Activated naive CD4-positive, alpha-beta T cell treated with anti-CD3 and anti-CD28 coated beads, Interleukin-2, amount 10 ng/mL, durations not matched to agents 7 days and 5 days (primary cell): ENCODE measurements at regions not wholly inside any gene's neighbourhood (a gene's known extent, or its start where the extent isn't known, plus 50 kb on each side); places are given as distances from the start of the nearest gene placed in this dataset.
"Not testable (repeated sequence)": the region's sequence is repeated elsewhere in the genome, so short reads cannot be mapped to it uniquely, and the experiment has no call there.

Source experiments
- CTCF ChIA-PET: fragments of 350-600 bp; sonication (Branson Sonifier 250); formaldehyde crosslinking; loops from one replicate; lab custom pipeline; 2021; ENCODE audit warnings: antibody characterized with exemption; lab: Charles Lee
- DNase-seq: peaks from one replicate; pipeline ENCODE4 v3.0.0-alpha.2; 2020
- H3K27ac Mint-ChIP-seq: one replicate; pipeline ENCODE4 v1.8.0; 2021; ENCODE audit warnings: mild to moderate bottlenecking, moderate library complexity, mixed read lengths
- H3K27me3 Mint-ChIP-seq: one replicate; pipeline ENCODE4 v1.8.0; 2021; ENCODE audit warnings: mild to moderate bottlenecking, mixed read lengths
- H3K36me3 Mint-ChIP-seq: one replicate; pipeline ENCODE4 v1.8.0; 2021; ENCODE audit warnings: mixed read lengths
- H3K4me1 Mint-ChIP-seq: one replicate; pipeline ENCODE4 v1.8.0; 2021; ENCODE audit warnings: mixed read lengths
- H3K4me3 Mint-ChIP-seq: one replicate; pipeline ENCODE4 v1.8.0; 2021; ENCODE audit warnings: mild to moderate bottlenecking, moderate library complexity, mixed read lengths
- H3K9me3 Mint-ChIP-seq: one replicate; pipeline ENCODE4 v1.8.0; 2021; ENCODE audit warnings: mixed read lengths

- Mint-ChIP-seq H3K27ac (no peak overlapping the region), H3K9me3 (peaks cover 2% of the 10 kb centered on the region), H3K4me1 (peaks cover 4% of the 10 kb centered on the region), H3K27me3 (peaks cover 17% of the 10 kb centered on the region), H3K4me3 (no peak overlapping the region), H3K36me3 (no peaks in the 10 kb centered on the region)
- CTCF ChIA-PET = no interaction called here
- DNase-seq = no peak
Measured at GRCh38 chr12:124678421-124678893, 111.0 kb upstream of the NCOR2 start.

DNA sequence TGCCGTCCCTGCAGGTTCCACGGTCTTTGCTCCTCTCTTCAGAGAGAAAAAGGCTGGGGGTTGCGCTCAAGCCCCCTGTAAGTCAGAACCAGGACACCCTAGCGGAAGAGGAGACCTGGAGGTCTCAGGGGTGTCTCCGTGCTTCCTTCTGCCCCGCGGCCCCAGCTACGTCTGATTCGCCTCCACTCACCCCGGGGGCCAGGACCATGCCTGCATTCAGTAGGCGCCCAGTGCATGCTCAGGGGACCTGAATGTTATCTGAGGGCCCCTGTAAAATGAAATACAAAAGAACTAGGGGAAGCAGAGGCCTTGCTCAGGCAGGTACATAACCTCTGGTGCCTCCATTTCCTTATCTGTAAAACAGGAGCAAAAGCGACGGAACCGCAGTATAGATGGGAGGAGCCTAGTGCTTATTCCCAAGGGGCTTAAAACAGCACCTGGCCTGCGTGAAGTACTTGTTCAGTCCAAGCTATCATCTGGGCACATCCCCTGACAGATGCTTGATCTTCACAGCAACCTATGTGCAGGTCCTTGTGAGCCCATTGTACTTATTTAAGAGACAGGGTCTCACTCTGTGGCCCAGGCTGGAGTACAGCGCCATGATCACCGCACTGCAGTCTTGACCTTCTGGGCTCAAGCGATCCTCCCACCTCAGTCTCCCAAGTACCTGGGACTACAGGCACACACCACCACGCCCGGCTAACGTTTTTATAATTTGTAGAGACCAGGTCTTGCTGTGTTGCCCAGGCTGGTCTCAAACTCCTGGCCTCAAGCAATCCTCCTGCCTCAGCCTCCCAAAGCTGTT is 110.3 kb upstream of the NCOR2 start:
- H3K9me3 Mint-ChIP-seq = peaks cover 2% of the 10 kb centered on the region
- H3K36me3 Mint-ChIP-seq = no peaks in the 10 kb centered on the region
- H3K4me3 Mint-ChIP-seq = no peak overlapping the region
- H3K27me3 Mint-ChIP-seq = peaks cover 15% of the 10 kb centered on the region
- CTCF ChIA-PET = no interaction called here
- no peak for DNase-seq
- peaks cover 4% of the 10 kb centered on the region for H3K4me1 Mint-ChIP-seq
- no peak overlapping the region for H3K27ac Mint-ChIP-seq

GRCh38 chr12:124676714-124677462 is 109.5 kb upstream of the NCOR2 start:
- no peak overlapping the region for H3K27ac Mint-ChIP-seq
- H3K4me3 Mint-ChIP-seq = no peak overlapping the region
- peaks cover 12% of the 10 kb centered on the region for H3K27me3 Mint-ChIP-seq
- peaks cover 4% of the 10 kb centered on the region for H3K4me1 Mint-ChIP-seq
- no peak for DNase-seq
- CTCF ChIA-PET = no interaction called here
- H3K9me3 Mint-ChIP-seq = peaks cover 2% of the 10 kb centered on the region
- no peaks in the 10 kb centered on the region for H3K36me3 Mint-ChIP-seq

DNA sequence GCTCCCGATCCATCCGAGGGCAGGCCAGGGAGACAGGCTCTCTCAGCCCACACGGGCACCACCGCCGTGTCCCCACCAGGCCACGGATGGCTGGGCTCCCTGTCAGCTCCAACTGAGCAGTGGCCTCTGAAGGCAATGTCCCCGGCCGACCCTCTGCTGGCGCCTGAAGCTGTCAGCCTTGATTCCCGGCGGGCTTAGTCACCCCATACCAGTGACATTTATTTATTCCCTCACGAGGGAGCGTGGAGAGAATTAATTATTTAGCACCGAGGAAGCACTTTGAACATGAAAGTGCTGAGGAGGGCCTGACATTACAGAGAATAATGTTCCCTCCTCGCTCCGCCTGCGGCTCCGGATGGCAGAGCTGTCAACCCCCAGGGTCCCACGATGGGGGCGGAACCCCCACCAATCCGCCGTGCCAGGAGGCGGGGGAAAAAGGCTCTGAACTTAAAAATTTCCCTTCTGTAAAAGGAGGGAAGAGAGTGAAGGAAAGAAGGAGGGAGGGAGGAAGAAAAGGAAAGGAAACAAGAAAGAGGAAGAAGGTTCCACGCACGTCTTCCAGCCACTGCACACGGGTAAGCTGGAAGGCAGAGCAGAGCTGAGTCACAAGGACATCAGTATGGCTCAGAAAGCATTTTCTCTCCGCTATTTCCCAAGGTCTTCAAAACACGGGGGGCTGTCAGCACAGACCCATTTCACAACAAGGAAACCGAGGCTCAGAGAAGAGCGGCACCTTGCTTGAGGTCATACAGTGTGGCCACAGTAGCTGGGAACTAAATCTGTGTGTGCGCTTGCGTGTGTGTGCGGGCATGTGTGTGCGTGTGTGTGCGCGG is 108.7 kb upstream of the NCOR2 start:
- CTCF ChIA-PET = no interaction called here
- Mint-ChIP-seq H3K4me1 (no peaks in the 10 kb centered on the region), H3K27ac (no peak overlapping the region), H3K4me3 (no peak overlapping the region), H3K27me3 (peaks cover 12% of the 10 kb centered on the region), H3K36me3 (no peaks in the 10 kb centered on the region), H3K9me3 (peaks cover 2% of the 10 kb centered on the region)
- DNase-seq = no peak

GRCh38 chr12:124674937-124675336 is 107.5 kb upstream of the NCOR2 start:
- H3K27ac Mint-ChIP-seq = no peak overlapping the region
- no peaks in the 10 kb centered on the region for H3K4me1 Mint-ChIP-seq
- H3K27me3 Mint-ChIP-seq = peaks cover 7% of the 10 kb centered on the region
- H3K9me3 Mint-ChIP-seq = peaks cover 2% of the 10 kb centered on the region
- DNase-seq = no peak
- no peak overlapping the region for H3K4me3 Mint-ChIP-seq
- no peaks in the 10 kb centered on the region for H3K36me3 Mint-ChIP-seq
- CTCF ChIA-PET = no interaction called here

- Mint-ChIP-seq H3K27me3 (peaks cover 4% of the 10 kb centered on the region), H3K4me1 (no peaks in the 10 kb centered on the region), H3K36me3 (no peaks in the 10 kb centered on the region), H3K27ac (no peak overlapping the region), H3K9me3 (peaks cover 2% of the 10 kb centered on the region), H3K4me3 (no peak overlapping the region)
- no peak for DNase-seq
- CTCF ChIA-PET = no interaction called here
Measured at GRCh38 chr12:124673801-124674617, 106.6 kb upstream of the NCOR2 start.

DNA sequence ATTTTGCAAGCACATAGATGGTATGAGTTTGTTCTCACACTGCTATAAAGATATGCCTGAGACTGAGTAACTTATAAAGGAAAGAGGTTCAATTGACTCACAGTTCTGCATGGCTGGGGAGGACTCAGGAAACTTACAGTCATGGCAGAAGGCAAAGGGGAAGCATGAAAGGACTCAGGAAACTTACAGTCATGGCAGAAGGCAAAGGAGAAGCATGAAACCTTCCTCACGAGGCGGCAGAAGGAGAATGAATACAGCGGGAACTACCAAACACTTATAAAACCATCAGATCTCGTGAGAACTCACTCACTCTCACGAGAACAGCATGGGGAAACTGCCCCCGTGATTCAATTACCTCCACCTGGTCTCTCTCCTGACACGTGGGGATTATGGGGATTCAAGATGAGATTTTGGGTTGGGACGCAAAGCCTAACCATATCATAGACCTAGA is 101.9 kb upstream of the NCOR2 start:
- H3K36me3 Mint-ChIP-seq, H3K9me3 Mint-ChIP-seq, H3K27ac Mint-ChIP-seq, H3K4me3 Mint-ChIP-seq, DNase-seq, CTCF ChIA-PET, H3K4me1 Mint-ChIP-seq: not testable (repeated sequence)
- H3K27me3 Mint-ChIP-seq = peaks cover 11% of the 10 kb centered on the region

GRCh38 chr12:124668602-124669001 is 101.2 kb upstream of the NCOR2 start:
- DNase-seq = no peak
- H3K36me3 Mint-ChIP-seq = no peaks in the 10 kb centered on the region
- no peak overlapping the region for H3K4me3 Mint-ChIP-seq

GRCh38 chr12:124667506-124668326 is 100.3 kb upstream of the NCOR2 start:
- H3K4me1 Mint-ChIP-seq = no peaks in the 10 kb centered on the region
- CTCF ChIA-PET = no interaction called here
- no peak overlapping the region for H3K4me3 Mint-ChIP-seq
- H3K36me3 Mint-ChIP-seq = no peaks in the 10 kb centered on the region
- peaks cover 5% of the 10 kb centered on the region for H3K9me3 Mint-ChIP-seq
- H3K27ac Mint-ChIP-seq = no peak overlapping the region
- H3K27me3 Mint-ChIP-seq = peaks cover 16% of the 10 kb centered on the region
- DNase-seq = no peak

More at GRCh38 chr12:124668602-124669001, 101.2 kb upstream of the NCOR2 start:
- peaks cover 11% of the 10 kb centered on the region for H3K27me3 Mint-ChIP-seq
- no peak overlapping the region for H3K27ac Mint-ChIP-seq
- no peaks in the 10 kb centered on the region for H3K4me1 Mint-ChIP-seq
- H3K9me3 Mint-ChIP-seq = peaks cover 3% of the 10 kb centered on the region
- CTCF ChIA-PET = no interaction called here

DNA sequence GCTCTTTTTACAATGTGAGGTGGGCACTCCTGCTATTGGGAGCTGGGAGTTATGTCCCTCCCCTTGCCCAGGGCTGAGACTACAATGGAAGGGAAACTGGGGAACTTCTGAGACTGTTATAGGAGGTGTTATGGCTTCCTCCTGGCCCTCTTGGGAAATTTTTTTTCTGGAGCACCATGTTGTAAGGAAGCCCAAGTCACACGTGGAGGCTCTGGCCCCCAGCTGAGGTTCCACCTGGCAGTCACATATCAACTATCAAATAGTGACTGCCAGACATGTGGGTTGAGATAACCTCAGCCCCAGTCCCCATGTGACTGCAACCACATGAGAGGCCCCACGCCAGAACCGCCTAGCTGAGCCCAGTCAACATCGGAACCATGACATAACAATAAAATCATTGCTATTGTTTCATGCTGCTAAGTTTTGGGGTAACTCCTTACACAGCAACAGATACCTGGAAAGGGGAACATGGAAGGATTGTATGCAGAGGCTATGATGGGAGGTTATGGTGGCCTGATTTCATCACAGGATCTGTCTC is 99.4 kb upstream of the NCOR2 start:
- Mint-ChIP-seq H3K36me3 (no peaks in the 10 kb centered on the region), H3K4me3 (no peak overlapping the region), H3K27ac (no peak overlapping the region), H3K27me3 (peaks cover 16% of the 10 kb centered on the region), H3K4me1 (no peaks in the 10 kb centered on the region), H3K9me3 (peaks cover 5% of the 10 kb centered on the region)
- CTCF ChIA-PET = no interaction called here
- no peak for DNase-seq

- no peaks in the 10 kb centered on the region for H3K36me3 Mint-ChIP-seq
- H3K4me3 Mint-ChIP-seq = no peak overlapping the region
Measured at GRCh38 chr12:124665511-124665910, 98.1 kb upstream of the NCOR2 start.

DNA sequence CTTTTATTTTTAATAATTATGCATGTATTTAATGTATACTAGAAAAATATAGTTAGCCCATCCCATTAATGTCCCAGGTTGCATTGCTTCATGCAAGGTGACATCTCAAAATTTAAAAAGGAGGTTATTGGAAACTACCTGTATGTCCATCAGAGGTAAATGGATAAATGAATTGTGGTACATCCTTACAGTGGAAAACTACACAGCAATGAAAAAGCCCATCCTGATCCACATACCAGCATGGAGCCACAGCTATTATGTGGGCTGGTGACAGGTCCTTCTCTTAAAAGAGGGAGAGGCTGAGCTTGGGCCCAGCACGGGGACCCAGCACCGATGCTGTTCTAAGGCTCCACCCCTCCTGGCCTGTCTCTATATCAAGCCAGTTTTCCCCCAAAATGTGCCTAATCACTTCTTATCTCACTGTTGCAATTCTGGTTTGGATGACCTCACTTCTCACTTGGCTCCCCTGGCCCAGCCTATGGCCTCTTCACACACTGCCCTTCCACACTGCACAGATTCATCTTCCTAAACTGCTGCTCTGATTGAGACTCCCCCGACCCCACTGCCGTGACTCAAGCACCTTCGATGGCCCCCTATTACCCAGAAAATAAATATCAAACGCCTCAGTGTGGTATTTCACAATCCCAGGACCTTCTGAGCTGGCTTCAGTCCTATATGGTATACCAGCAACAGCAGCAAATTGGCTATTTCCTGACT is 97.1 kb upstream of the NCOR2 start:
- peaks cover 5% of the 10 kb centered on the region for H3K9me3 Mint-ChIP-seq
- H3K27ac Mint-ChIP-seq = no peak overlapping the region
- no peak for DNase-seq
- CTCF ChIA-PET = no interaction called here
- no peak overlapping the region for H3K4me3 Mint-ChIP-seq
- no peaks in the 10 kb centered on the region for H3K4me1 Mint-ChIP-seq
- H3K27me3 Mint-ChIP-seq = peaks cover 21% of the 10 kb centered on the region
- no peaks in the 10 kb centered on the region for H3K36me3 Mint-ChIP-seq

More at GRCh38 chr12:124665511-124665910, 98.1 kb upstream of the NCOR2 start:
- H3K27me3 Mint-ChIP-seq = peaks cover 16% of the 10 kb centered on the region
- DNase-seq = no peak
- H3K27ac Mint-ChIP-seq = no peak overlapping the region
- CTCF ChIA-PET = no interaction called here
- peaks cover 5% of the 10 kb centered on the region for H3K9me3 Mint-ChIP-seq
- H3K4me1 Mint-ChIP-seq = no peaks in the 10 kb centered on the region
